ENCODE measurements at regions not wholly inside any gene's neighbourhood (a gene's known extent, or its start where the extent isn't known, plus 50 kb on each side); places are given as distances from the start of the nearest gene placed in this dataset.

DNA sequence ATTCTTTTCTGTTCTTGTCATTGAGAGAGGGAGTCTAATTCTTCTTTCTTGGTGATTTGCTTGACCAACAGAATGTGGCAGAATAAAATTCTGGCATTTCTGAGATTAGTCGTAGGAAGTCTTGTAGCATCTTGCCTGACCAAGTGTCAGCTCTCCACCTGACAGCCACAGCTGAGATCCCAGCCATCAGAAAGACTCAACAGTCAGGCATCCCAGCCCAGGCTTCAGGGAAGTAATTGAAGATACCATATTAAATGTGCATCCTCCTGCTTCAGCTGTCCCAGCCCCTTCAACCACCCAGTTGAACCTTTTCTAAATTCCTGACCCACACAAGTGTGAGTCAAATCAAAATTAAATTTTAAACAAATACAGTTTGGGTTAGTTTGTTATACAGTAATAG is 208.3 kb downstream of the PIK3C3 start:
- TF ChIP-seq, protein P1, sequence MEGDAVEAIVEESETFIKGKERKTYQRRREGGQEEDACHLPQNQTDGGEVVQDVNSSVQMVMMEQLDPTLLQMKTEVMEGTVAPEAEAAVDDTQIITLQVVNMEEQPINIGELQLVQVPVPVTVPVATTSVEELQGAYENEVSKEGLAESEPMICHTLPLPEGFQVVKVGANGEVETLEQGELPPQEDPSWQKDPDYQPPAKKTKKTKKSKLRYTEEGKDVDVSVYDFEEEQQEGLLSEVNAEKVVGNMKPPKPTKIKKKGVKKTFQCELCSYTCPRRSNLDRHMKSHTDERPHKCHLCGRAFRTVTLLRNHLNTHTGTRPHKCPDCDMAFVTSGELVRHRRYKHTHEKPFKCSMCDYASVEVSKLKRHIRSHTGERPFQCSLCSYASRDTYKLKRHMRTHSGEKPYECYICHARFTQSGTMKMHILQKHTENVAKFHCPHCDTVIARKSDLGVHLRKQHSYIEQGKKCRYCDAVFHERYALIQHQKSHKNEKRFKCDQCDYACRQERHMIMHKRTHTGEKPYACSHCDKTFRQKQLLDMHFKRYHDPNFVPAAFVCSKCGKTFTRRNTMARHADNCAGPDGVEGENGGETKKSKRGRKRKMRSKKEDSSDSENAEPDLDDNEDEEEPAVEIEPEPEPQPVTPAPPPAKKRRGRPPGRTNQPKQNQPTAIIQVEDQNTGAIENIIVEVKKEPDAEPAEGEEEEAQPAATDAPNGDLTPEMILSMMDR (IDR thresholded peaks at IDR 0.05; ENCODE audit: control insufficient read depth, extremely low read depth, insufficient read depth) = no peak
- no peak for DNase-seq (ENCODE audit: low read depth)
- H3K4me3 ChIP-seq (ENCODE audit: low read depth, low read length) = no peak overlapping the region

DNA sequence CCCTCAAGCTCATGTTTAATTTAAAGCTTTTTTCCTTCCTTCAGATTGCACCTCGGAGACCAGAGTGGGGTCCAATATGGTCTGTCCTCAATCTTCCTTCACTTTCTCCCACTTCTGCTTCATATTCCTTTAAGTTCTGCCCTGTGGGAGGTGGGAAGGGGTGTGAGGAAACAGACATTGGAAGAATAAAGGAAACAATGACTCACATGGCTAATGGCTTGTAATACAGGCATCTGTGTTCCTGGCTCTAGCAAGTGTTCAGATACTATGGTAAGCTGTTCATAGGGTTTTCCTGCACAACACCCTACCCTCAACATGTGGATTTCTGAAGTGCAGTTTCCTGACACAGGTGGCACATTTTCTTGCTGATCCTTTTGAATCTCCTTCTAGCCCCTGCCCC is 209.5 kb downstream of the PIK3C3 start:
- DNase-seq (ENCODE audit: low read depth) = no peak
- TF ChIP-seq, protein P1 (IDR thresholded peaks at IDR 0.05; ENCODE audit: control insufficient read depth, extremely low read depth, insufficient read depth) = no peak
- no peak overlapping the region for H3K4me3 ChIP-seq (ENCODE audit: low read depth, low read length)

DNA sequence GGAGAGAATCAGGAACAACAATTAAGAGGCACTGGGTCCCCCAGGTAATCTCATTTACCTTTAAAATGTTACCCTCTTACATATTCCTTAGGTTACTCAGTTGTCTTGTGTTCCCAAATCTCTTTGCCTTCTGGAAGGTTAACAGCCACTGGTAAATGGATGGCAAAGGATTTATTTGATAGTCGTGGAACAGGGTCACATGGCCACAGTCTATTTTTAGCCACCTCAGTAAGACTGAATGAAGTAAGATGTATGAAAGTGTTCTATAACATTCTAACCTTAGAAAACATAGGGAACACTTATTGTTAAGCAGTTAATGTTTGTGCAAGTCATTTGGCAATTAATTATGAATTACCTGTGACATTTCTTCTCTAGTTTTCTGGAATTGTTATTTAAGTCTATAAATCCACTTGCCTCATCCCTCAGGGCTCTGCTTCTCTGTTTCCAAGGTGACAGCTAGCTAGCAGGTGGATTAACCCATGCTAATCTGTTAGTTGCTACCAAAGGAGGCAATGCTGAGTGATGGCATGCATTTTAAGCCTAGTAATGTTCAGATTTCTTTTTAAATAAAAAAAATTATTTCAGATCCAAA is 211.0 kb downstream of the PIK3C3 start:
- no peak for DNase-seq (ENCODE audit: low read depth)
- TF ChIP-seq, protein P1 (IDR thresholded peaks at IDR 0.05; ENCODE audit: control insufficient read depth, extremely low read depth, insufficient read depth) = no peak
- no peak overlapping the region for H3K4me3 ChIP-seq (ENCODE audit: low read depth, low read length)

DNA sequence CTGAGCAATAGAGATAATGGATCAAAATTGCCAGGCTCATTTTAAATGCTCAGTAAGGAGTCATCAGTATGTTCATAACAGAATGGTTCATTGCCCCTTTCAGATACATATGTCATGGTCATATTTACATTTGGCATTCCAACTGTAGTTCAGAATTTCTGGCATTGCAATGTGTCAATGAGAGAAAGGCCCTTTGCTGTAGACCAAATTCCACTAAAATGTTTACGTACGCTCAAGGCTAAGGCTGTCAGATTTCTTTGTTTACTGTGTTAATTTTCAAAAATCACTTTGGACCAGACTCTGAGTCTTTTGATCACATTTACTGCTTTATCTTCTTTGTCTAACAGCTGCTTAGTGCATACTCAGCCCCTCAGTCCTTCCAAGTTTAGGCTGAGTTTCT is 213.5 kb downstream of the PIK3C3 start:
- H3K4me3 ChIP-seq (ENCODE audit: low read depth, low read length) = no peak overlapping the region
- TF ChIP-seq, protein P1 (IDR thresholded peaks at IDR 0.05; ENCODE audit: control insufficient read depth, extremely low read depth, insufficient read depth) = no peak
- DNase-seq (ENCODE audit: low read depth) = no peak

DNA sequence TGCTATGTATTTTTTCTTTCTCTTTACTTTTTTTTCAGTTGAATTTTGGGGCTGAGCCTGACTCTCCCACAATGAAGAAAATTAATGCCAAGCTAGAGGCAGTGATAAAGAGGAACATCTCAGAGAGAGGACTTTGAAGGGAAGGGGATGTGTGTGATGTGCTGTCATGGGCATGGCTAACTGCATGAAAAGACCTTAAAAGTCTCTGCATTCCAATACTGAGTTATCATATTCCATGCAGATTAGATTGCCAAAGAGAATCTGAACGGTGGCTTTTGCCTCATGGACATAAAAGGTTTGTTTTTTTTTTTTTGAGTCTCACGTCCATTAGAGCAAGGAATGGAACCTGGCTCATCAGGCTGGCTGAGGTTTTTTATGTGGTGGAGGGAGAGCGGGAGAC is 213.9 kb downstream of the PIK3C3 start:
- no peak for DNase-seq (ENCODE audit: low read depth)
- TF ChIP-seq, protein P1 (IDR thresholded peaks at IDR 0.05; ENCODE audit: control insufficient read depth, extremely low read depth, insufficient read depth) = no peak

DNA sequence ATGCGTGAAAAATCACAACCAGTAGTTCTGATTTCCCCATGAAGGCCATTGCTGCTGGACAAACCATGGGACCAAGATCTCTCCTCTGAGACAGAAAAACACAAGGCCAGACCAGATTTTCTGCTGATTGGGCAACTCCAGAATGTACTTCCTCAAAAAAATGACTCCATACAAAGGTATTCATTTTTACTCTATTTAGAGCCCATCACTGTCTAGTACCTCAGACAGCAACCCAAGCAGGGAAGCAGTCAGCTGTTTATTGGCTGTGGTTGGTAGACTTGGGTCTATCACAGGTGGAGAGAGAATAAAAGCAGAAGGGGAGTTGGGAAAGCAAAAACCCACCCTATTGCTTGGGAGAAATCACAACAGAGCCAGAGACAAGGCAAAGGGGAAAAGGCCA is 219.9 kb downstream of the PIK3C3 start:
- TF ChIP-seq, protein P1 (IDR thresholded peaks at IDR 0.05; ENCODE audit: control insufficient read depth, extremely low read depth, insufficient read depth) = no peak
- no peak for DNase-seq (ENCODE audit: low read depth)
- H3K4me3 ChIP-seq (ENCODE audit: low read depth, low read length) = no peak overlapping the region

More for the DNA sequence above, 213.9 kb downstream of the PIK3C3 start:
- H3K4me3 ChIP-seq (ENCODE audit: low read depth, low read length) = no peak overlapping the region

DNA sequence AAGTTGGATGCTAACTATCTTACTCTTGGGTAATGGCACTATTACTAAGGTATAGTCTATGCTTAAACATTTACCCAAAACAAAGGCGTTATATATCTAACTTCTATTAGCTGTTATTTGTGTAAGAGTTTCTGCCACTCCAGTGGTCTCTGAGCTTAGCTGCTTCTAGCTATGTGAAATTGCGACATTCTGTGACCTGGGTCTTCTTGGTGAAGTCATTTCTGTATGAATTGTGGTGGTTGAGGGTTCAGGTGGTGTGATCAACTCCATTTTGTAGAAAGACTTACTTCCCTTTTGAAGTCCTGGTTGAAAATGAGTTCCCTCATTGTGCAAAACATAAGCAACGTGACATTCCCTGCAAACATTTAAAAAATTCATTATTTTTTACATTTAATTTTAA is 221.6 kb downstream of the PIK3C3 start:
- H3K4me3 ChIP-seq (ENCODE audit: low read depth, low read length) = no peak overlapping the region
- no peak for DNase-seq (ENCODE audit: low read depth)
- TF ChIP-seq, protein P1 (IDR thresholded peaks at IDR 0.05; ENCODE audit: control insufficient read depth, extremely low read depth, insufficient read depth) = no peak

Measured in LNCaP clone FGC (cell line).